SK-N-SH (cell line): ENCODE measurements at regions not wholly inside any gene's neighbourhood (a gene's known extent, or its start where the extent isn't known, plus 50 kb on each side); places are given as distances from the start of the nearest gene placed in this dataset.

Experiments used
- EP300 ChIP-seq, 2 experiments: IDR thresholded peaks; 2 replicates each; pipeline versions ENCODE4 v1.4.0 to v1.6.1; 2012; ENCODE audit warnings: borderline replicate concordance in 1 of 2, low read depth in 1 of 2, low read length in 1 of 2
- GABPA ChIP-seq: IDR thresholded peaks from 2 replicates; pipeline ENCODE4 v1.4.0; 2012; ENCODE audit warnings: low read depth, mild to moderate bottlenecking
- GATA2 ChIP-seq: sonication (generic); formaldehyde crosslinking; IDR thresholded peaks from 2 replicates; pipeline ENCODE4 v1.5.0; 2020; ENCODE audit warnings: mild to moderate bottlenecking, missing genetic modification reagents
- JUND ChIP-seq: IDR thresholded peaks from 2 replicates; pipeline ENCODE4 v1.4.0; 2012
- NFIC ChIP-seq: IDR thresholded peaks from 2 replicates; pipeline ENCODE4 v1.4.0; 2012; ENCODE audit warnings: borderline replicate concordance
- POLR2AphosphoS5 ChIP-seq: IDR thresholded peaks from 2 replicates; pipeline ENCODE4 v1.6.1; 2012; ENCODE audit warnings: low read depth, low read length
- SIN3A ChIP-seq: IDR thresholded peaks from 2 replicates; pipeline ENCODE4 v1.6.1; 2012; ENCODE audit warnings: low read depth, mild to moderate bottlenecking, low read length, moderate library complexity, borderline replicate concordance
- TAF1 ChIP-seq: IDR thresholded peaks from 2 replicates; pipeline ENCODE4 v1.6.1; 2012; ENCODE audit warnings: low read depth, mild to moderate bottlenecking, low read length, moderate library complexity, borderline replicate concordance
- USF2 ChIP-seq: fragments of 150-350 bp; IDR thresholded peaks from 2 replicates; pipeline ENCODE4 v1.6.1; 2017; ENCODE audit warnings: antibody characterized with exemption, low read length, low read depth, borderline replicate concordance
- YY1 ChIP-seq: IDR thresholded peaks from 2 replicates; pipeline ENCODE4 v1.4.0; 2012; ENCODE audit warnings: low read depth, mild to moderate bottlenecking
- TF ChIP-seq, protein P1 (sequence below): fragments of 200-600 bp; sonication (generic); IDR thresholded peaks from 2 replicates; pipeline ENCODE4 v1.6.1; 2017; ENCODE audit warnings: antibody characterized with exemption, mild to moderate bottlenecking, moderate library complexity
- TF ChIP-seq, protein P2 (sequence below): IDR thresholded peaks from 2 replicates; pipeline ENCODE4 v1.6.1; 2012; ENCODE audit warnings: mild to moderate bottlenecking, low read depth, low read length, moderate library complexity
- TF ChIP-seq, protein P3 (sequence below): IDR thresholded peaks from 2 replicates; pipeline ENCODE4 v1.4.0; 2012; ENCODE audit warnings: low read depth, borderline replicate concordance
- TF ChIP-seq, protein P4 (sequence below): IDR thresholded peaks from 2 replicates; pipeline ENCODE4 v1.4.0; 2012; ENCODE audit warnings: low read depth, borderline replicate concordance

GRCh38 chr5:117072439-117072838 is 497.8 kb upstream of the SEMA6A start:
- TF ChIP-seq, protein P1, sequence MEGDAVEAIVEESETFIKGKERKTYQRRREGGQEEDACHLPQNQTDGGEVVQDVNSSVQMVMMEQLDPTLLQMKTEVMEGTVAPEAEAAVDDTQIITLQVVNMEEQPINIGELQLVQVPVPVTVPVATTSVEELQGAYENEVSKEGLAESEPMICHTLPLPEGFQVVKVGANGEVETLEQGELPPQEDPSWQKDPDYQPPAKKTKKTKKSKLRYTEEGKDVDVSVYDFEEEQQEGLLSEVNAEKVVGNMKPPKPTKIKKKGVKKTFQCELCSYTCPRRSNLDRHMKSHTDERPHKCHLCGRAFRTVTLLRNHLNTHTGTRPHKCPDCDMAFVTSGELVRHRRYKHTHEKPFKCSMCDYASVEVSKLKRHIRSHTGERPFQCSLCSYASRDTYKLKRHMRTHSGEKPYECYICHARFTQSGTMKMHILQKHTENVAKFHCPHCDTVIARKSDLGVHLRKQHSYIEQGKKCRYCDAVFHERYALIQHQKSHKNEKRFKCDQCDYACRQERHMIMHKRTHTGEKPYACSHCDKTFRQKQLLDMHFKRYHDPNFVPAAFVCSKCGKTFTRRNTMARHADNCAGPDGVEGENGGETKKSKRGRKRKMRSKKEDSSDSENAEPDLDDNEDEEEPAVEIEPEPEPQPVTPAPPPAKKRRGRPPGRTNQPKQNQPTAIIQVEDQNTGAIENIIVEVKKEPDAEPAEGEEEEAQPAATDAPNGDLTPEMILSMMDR = no peak
- no peak for TF ChIP-seq POLR2AphosphoS5
- no peak for TF ChIP-seq TAF1
- no peak for TF ChIP-seq YY1
- TF ChIP-seq, protein P2, sequence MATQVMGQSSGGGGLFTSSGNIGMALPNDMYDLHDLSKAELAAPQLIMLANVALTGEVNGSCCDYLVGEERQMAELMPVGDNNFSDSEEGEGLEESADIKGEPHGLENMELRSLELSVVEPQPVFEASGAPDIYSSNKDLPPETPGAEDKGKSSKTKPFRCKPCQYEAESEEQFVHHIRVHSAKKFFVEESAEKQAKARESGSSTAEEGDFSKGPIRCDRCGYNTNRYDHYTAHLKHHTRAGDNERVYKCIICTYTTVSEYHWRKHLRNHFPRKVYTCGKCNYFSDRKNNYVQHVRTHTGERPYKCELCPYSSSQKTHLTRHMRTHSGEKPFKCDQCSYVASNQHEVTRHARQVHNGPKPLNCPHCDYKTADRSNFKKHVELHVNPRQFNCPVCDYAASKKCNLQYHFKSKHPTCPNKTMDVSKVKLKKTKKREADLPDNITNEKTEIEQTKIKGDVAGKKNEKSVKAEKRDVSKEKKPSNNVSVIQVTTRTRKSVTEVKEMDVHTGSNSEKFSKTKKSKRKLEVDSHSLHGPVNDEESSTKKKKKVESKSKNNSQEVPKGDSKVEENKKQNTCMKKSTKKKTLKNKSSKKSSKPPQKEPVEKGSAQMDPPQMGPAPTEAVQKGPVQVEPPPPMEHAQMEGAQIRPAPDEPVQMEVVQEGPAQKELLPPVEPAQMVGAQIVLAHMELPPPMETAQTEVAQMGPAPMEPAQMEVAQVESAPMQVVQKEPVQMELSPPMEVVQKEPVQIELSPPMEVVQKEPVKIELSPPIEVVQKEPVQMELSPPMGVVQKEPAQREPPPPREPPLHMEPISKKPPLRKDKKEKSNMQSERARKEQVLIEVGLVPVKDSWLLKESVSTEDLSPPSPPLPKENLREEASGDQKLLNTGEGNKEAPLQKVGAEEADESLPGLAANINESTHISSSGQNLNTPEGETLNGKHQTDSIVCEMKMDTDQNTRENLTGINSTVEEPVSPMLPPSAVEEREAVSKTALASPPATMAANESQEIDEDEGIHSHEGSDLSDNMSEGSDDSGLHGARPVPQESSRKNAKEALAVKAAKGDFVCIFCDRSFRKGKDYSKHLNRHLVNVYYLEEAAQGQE = no peak
- no peak for TF ChIP-seq EP300 (IDR thresholded peaks at IDR 0.05; ENCODE audit: borderline replicate concordance in 1 of 2, low read depth in 1 of 2, low read length in 1 of 2)
- TF ChIP-seq SIN3A = no peak
- TF ChIP-seq GABPA = no peak
- TF ChIP-seq, protein P3, sequence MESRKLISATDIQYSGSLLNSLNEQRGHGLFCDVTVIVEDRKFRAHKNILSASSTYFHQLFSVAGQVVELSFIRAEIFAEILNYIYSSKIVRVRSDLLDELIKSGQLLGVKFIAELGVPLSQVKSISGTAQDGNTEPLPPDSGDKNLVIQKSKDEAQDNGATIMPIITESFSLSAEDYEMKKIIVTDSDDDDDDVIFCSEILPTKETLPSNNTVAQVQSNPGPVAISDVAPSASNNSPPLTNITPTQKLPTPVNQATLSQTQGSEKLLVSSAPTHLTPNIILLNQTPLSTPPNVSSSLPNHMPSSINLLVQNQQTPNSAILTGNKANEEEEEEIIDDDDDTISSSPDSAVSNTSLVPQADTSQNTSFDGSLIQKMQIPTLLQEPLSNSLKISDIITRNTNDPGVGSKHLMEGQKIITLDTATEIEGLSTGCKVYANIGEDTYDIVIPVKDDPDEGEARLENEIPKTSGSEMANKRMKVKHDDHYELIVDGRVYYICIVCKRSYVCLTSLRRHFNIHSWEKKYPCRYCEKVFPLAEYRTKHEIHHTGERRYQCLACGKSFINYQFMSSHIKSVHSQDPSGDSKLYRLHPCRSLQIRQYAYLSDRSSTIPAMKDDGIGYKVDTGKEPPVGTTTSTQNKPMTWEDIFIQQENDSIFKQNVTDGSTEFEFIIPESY = no peak
- no peak for TF ChIP-seq JUND
- TF ChIP-seq GATA2 = no peak
- TF ChIP-seq, protein P4, sequence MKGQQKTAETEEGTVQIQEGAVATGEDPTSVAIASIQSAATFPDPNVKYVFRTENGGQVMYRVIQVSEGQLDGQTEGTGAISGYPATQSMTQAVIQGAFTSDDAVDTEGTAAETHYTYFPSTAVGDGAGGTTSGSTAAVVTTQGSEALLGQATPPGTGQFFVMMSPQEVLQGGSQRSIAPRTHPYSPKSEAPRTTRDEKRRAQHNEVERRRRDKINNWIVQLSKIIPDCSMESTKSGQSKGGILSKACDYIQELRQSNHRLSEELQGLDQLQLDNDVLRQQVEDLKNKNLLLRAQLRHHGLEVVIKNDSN = no peak
- no peak for TF ChIP-seq USF2
- no peak for TF ChIP-seq NFIC
